M059J (cell line): ENCODE measurements at regions not wholly inside any gene's neighbourhood (a gene's known extent, or its start where the extent isn't known, plus 50 kb on each side); places are given as distances from the start of the nearest gene placed in this dataset.

Experiments
- DNase-seq: peaks from one replicate; pipeline ENCODE4 v3.0.0-alpha.2; 2012; ENCODE audit warnings: low read depth

DNA sequence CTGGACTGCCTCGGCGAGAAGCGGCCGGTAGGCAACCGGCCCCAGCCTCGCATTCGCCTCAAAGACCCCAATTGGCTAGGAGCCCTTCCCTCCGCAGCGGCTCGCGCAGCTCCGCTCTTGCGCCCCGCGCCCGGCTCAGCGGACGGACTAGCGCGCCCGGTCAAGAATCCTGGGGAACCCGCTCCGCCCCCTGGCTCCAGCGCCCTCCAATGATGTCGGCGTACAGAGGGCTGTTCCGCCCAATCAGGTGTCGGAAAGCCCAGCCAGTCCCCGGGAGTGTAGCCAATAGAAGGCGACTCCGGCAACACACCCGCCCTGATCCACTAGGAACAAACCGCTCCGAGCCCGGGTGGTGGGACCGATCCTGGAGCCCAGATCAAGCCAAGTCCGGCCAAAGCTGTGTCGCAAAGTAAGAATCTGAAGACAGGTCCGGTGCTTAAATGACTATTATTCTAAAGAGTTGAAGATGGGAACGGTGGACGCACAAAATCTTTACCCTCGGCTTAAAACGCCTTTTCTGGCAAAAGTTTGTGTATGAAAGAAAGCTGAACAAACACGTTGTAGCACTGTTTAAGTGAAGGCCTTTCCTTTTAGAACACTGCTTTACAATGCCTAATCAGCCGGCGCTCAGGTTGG is 132.2 kb downstream of the OGFRL1 start:
- DNase-seq: peak; percentile 98

DNA sequence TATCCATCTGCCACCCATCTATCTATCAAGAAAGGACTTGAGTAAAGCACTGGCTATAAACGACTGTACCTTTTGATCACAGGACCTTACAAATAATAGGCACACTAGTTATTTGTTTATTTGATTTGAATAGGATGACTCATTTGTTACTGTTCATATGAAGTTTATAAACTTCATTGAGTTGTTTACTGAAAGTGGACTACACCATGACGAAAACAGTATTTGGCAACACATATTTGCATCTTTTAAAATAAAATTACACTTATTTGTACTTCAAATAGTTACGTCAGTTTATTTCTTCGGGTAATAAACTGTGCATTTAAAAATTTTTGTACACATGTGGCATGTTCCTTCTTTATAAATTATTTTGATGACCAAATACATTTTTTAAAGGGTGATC is 133.0 kb downstream of the OGFRL1 start:
- DNase-seq: no peak

GRCh38 chr6:71430018-71430417 is 141.4 kb downstream of the OGFRL1 start:
- no peak for DNase-seq

DNA sequence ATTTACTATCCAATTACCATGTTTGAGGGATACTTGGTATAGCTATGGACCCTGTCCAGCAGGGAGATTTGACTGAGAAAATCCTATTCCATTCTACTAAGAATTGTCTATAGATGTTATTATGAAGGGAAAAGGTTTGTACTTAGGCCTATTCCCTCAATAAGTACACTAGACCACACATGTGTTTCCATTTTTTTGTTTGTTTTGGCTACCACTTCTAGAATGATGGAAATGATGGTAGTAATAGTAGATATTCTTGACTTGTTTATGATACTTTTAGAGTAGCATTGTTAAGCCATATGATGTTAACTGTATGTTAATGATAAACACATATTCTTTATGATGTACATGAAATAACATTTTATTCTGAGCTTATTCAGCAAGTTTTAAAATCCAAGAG is 144.8 kb downstream of the OGFRL1 start:
- no peak for DNase-seq

GRCh38 chr6:71444222-71444621 is 155.6 kb downstream of the OGFRL1 start:
- peak; percentile 67 for DNase-seq

- DNase-seq: peak; percentile 7
Observed at GRCh38 chr6:71446057-71446456, 157.4 kb downstream of the OGFRL1 start.

GRCh38 chr6:71446470-71446869 is 157.9 kb downstream of the OGFRL1 start:
- DNase-seq: peak; percentile 19

- no peak for DNase-seq
Observed at GRCh38 chr6:71452697-71453370, 164.2 kb downstream of the OGFRL1 start.

DNA sequence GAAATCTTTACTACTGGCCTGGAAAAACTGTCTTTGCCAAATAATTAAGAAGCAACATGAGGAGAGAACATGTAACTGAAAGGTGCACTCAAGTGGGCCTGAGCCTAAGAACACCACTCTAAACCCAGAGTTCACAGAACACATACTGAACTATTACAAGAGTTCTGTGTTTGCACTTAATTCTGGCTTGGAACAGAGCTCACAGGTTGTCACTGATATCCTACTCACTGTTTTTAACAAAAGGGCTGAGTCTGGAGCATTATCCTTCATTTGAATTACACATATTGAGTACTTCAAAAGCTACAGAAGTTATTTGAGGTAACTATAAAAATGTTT is 164.7 kb downstream of the OGFRL1 start:
- DNase-seq: no peak

- peak; percentile 17 for DNase-seq
Observed at GRCh38 chr6:71454056-71454455, 165.4 kb downstream of the OGFRL1 start.

GRCh38 chr6:71457929-71458328 is 169.3 kb downstream of the OGFRL1 start:
- peak; percentile 52 for DNase-seq

DNA sequence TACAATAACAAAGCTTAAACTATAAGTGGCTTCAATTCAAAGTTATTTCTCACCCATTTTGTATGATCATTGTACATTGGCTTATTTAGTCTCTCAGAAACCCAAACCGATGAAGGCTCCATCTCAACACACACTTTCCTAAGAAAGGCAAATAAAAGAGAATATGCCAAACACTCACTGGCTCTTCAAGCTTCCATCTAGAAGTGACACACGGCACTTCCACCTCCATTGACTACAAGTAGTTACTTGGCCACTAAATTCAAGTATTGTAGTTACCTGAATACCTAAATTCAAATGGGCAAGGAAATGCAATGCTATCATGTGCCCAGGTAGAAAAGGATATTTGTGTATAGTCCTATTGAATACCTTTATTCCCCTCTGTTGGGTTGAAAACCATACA is 170.6 kb downstream of the OGFRL1 start:
- DNase-seq: no peak

DNA sequence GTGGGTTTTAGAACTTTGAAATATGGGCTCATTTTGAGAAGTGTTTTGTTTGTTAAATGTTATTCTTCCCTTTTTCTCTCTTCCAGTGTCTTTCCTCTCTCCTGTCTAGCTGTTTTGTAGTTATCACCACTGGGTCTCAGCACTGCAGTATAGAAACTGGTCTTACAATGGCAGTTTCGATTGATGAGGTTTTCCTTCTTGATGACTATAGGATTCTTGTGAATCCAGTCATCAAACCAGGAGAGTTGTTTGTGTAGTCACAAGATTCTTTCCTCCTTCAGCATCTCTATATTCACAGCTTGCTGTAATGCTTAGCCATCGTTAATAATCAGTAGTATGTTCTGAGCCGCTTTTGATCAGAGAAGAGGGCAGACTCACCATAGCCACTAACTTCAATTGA is 172.3 kb downstream of the OGFRL1 start:
- peak; percentile 53 for DNase-seq

DNA sequence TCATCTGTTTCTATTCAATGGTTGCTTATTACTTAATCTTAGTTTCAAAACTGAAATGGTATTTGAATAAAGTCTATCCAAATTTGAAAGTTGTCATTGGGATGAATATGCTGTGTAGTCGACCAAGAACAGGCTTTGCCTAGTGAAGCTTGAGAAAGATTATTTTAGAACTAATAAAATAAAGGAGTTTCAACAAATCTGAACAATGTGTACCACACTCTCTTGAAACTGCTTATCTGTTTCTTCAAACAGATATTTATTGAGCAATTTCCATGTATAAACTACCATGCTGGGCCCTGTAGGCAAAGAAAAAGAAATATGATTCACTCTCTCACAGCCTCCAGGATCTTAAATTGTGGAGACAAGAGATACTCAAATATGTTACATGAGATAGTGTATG is 174.4 kb downstream of the OGFRL1 start:
- no peak for DNase-seq

DNA sequence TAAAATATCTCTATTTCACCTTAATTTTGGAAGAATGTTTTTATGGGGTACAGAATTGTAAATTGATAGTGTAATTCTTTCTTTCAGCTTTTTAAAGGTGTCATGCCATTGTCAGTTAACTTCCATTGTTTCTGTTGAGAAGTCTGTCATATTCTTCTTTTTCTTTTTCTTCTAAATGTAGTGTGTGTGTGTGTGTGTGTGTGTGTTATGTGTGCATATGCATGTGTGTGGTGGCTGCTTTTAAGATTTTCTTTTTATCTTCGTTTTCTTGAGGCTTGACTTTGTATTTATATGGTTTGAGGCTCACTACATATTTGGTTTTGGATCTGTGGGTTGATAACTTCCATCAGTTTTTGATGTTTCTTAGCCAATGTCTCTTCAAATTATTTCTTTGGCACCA is 176.5 kb downstream of the OGFRL1 start:
- DNase-seq: no peak

- DNase-seq: no peak
Observed at GRCh38 chr6:71466362-71466761, 177.8 kb downstream of the OGFRL1 start.

DNA sequence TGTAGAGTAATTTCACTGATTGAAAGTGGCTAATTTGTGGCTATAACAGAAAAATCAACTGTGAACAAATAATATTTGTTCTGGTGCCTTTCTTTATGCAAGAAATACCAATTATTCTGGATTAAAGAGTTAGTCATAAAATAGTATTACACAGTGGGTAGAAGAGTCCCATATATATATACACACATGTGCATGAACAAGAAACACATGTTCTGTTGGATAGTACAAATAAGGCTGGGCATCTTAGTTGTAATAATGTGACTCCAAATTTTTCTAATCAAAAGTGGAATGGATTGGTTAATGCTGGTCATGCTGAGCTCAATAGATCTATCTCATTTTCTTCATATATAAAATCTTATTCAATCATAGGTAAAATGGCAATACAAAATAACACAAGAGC is 179.4 kb downstream of the OGFRL1 start:
- no peak for DNase-seq

DNA sequence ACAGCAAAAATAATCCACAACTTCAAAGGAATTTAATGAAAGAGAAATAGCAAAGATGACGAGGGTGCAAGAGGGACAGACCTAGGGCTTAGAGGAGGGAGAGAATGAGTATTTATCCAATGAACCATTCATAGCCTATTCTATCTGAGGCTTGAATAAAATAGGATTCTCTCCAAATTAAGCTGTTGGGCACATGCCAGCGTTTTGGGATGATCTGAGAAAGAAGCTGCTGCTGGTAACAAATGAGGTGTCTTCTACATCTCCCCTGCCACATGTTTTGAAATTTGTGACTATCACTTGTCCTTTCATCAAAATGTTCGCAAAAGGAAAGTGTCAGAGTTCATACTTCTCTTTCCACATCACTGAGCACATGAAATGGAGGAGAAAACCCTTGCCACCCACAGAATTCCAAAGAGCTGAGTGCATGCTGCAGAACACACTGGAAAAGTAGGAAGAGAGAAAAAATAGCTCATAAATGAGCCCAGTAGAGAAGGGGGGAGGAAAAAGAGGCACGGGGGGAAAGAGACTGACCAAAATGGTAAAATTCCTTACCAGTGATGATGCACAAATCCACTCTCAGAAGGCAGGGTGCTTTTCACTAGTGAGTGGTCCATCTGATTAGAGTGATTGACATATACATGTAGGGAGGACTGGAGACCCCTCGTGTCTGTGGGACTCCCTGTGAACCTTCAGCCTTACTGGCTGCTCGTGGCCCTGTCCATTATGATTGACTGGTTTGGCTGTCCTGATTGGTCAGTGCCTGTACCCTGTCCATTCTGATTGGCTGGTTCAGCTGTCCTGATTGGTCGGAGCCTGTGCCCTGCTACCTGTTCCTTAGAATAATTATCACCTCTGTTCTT is 180.5 kb downstream of the OGFRL1 start:
- peak; percentile 99 for DNase-seq

DNA sequence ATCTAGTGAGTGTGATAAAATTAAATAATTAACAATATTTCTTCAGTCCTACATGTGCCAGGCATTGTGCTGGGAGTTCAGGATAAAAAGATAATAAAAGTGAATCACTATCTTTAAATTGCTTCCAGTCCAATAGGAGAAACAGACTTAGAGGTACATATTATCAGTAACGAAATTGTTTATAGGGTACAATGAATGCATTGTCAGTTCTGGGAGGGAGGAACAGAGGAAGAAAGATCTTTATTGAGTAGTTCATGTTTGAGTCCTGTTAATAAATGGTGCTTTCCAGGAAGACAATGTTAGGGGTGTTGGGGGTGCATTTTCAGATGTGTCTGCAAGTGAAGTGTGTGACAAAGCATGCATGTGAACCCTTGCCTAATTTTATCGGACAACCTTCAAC is 183.1 kb downstream of the OGFRL1 start:
- no peak for DNase-seq

DNA sequence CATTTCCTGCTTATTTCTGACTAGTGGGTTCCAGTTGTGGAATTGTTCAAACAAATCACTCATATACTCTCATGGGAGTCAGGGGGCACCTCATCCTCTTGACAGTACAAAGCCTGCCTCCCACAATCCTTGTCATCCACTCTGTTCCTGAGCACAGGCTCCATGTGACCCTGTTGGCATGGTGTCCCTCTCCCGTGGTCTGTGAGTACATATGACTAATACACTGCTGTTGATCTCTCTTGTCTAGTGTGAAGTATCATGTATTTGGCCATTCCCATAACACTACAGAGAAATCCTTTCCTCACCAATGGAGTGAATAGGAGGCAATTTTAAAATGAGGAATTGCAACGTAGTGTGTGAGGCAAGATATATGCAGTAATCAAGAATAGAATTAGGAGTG is 185.3 kb downstream of the OGFRL1 start:
- peak; percentile 97 for DNase-seq

DNA sequence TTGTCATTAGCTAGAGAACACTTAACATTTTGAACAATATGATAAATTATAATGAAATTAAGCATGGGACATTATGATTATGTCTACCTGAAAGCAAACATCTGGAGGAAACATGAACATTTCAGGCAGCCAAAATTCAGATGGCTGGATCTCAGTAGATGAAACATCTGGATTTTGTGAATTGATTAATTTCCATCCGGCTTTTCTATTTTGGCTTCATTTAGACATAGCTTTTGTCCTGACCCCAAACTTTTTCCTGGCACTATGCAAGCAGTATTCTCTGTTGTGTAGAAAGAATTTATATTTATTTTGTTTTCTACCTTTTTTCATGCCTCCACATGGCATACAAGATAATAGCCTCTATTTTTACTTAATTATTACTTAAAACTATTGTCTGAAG is 186.3 kb downstream of the OGFRL1 start:
- DNase-seq: no peak

DNA sequence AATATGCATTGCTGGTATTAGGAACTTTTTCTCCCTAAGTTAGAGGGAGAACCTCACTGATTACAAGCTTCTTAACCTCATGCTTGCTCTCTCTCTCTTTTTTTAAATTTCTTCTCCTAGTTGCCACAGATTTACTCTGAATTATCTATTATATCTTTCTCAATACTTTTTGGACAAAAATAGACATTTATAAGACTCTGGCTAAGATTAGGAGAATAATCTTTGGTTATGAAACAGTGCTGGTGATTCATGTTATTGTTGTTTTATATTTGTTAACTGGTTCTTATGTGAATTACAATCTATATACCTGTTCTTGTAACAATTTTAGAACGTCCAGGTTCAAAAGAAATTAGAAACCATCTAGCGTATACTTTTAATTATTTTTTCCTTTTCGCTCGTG is 187.8 kb downstream of the OGFRL1 start:
- no peak for DNase-seq

DNA sequence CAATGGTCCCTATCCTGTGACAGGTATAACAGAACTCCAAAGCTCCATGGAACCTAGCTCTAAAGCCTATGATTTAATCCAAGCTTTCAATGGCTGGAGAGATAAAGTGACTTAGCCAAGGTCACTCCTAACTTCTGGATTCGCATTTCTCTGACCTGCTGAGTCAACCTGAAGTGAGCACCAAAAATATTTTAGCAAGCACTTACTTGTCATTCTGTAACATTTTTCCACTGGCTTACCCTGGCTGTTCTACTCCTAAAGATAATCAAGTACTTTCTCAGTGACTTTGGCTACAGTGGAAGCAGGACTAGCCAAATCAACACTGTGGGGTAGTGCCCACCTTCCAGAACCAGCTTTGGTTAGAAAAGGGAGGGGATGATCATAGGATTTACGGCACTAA is 188.3 kb downstream of the OGFRL1 start:
- no peak for DNase-seq
